A549 (cell line): ENCODE measurements at regions not wholly inside any gene's neighbourhood (a gene's known extent, or its start where the extent isn't known, plus 50 kb on each side); places are given as distances from the start of the nearest gene placed in this dataset.
"Not testable (repeated sequence)": the region's sequence is repeated elsewhere in the genome, so short reads cannot be mapped to it uniquely, and the experiment has no call there.

Source experiments
- ATAC-seq, 2 experiments: fragments of 200-7000 bp in 1 of 2; fragments of >200 bp in 1 of 2; cut with Nextera tagmentation in 1 of 2; cut with Tn5 transposase in 1 of 2; 3 replicates each; pipeline versions ENCODE4 v1.8.0 to v1.9.1; 2018 to 2020; ENCODE audit warnings: mild to moderate bottlenecking in 1 of 2, moderate library complexity in 1 of 2
- CTCF ChIA-PET: fragments of 300-600 bp; sonication (Branson Sonifier 250); formaldehyde crosslinking; extraction: SDS; loops from one replicate; lab custom pipeline; 2021; ENCODE audit warnings: antibody characterized with exemption, inconsistent platforms; lab: Yijun Ruan, JAX
- POLR2A ChIA-PET: fragments of 350-600 bp; formaldehyde crosslinking; extraction: SDS; loops from one replicate; lab custom pipeline; 2021; ENCODE audit warnings: antibody characterized with exemption, inconsistent platforms; lab: Yijun Ruan, JAX
- DNase-seq, 2 experiments: peaks; one replicate each; pipeline versions ENCODE4 v3.0.0 to v3.0.0-alpha.2; 2011 to 2016; ENCODE audit warnings: low read depth in 1 of 2, low spot score in 1 of 2
- FAIRE-seq: peaks from 2 replicates; lab custom pipeline; 2011; peaks lifted over from hg19 to GRCh38; lab: Jason Lieb, UNC
- H3K27ac ChIP-seq, 2 experiments: fragments of >200 bp; sonication (Bioruptor Twin); formaldehyde crosslinking; 3 replicates each; pipeline ENCODE4 v1.5.1; 2016 to 2017
- H3K4me1 ChIP-seq: fragments of >200 bp; sonication (Bioruptor Twin); formaldehyde crosslinking; 3 replicates; pipeline ENCODE4 v1.6.1; 2016
- H3K4me2 ChIP-seq: fragments of >200 bp; sonication (Bioruptor Twin); formaldehyde crosslinking; 3 replicates; pipeline ENCODE4 v1.6.1; 2016
- H3K4me3 ChIP-seq: fragments of >200 bp; sonication (Bioruptor Twin); formaldehyde crosslinking; 3 replicates; pipeline ENCODE4 v1.5.1; 2016
- H3K9me3 ChIP-seq: fragments of >200 bp; sonication (Bioruptor Twin); formaldehyde crosslinking; 3 replicates; pipeline ENCODE4 v1.6.1; 2016
- BCL3 ChIP-seq: fragments of >200 bp; sonication (Bioruptor Twin); formaldehyde crosslinking; IDR thresholded peaks from 3 replicates; pipeline ENCODE4 v1.6.1; 2016
- CEBPB ChIP-seq, 2 experiments: fragments of >200 bp in 1 of 2; sonication (Bioruptor Twin) in 1 of 2; formaldehyde crosslinking in 1 of 2; IDR thresholded peaks; 2 replicates each; pipeline ENCODE4 v1.6.1; 2012 to 2016
- CHD2 ChIP-seq: fragments of 150-350 bp; IDR thresholded peaks from 2 replicates; pipeline ENCODE4 v1.6.1; 2014; ENCODE audit warnings: low read length; ENCODE audit not compliant: partially characterized antibody
- CHD4 ChIP-seq: fragments of 200-600 bp; sonication (generic); IDR thresholded peaks from 2 replicates; pipeline ENCODE4 v1.6.1; 2016; ENCODE audit warnings: antibody characterized with exemption, mild to moderate bottlenecking, borderline replicate concordance
- EHMT2 ChIP-seq: fragments of 200-600 bp; sonication (generic); IDR thresholded peaks from 2 replicates; pipeline ENCODE4 v1.6.1; 2016; ENCODE audit warnings: antibody characterized with exemption, low read depth, mild to moderate bottlenecking, moderate library complexity
- FOSB ChIP-seq: fragments of 250-450 bp; sonication (Bioruptor Pico); IDR thresholded peaks from 2 replicates; pipeline ENCODE4 v1.5.0; 2020; ENCODE audit warnings: mild to moderate bottlenecking, moderate library complexity
- HOXA7 ChIP-seq: fragments of 250-450 bp; sonication (Bioruptor Pico); IDR thresholded peaks from 2 replicates; pipeline ENCODE4 v1.5.0; 2020; ENCODE audit warnings: mild to moderate bottlenecking, moderate library complexity
- MAFK ChIP-seq: fragments of 450-650 bp; IDR thresholded peaks from 2 replicates; pipeline ENCODE4 v1.6.1; 2014; ENCODE audit not compliant: partially characterized antibody
- RAD21 ChIP-seq, 2 experiments: fragments of >200 bp in 1 of 2; sonication (Bioruptor Twin) in 1 of 2; formaldehyde crosslinking in 1 of 2; IDR thresholded peaks in 1 of 2; conservative IDR thresholded peaks in 1 of 2; 2 replicates in 1 of 2; 3 replicates in 1 of 2; pipeline ENCODE4 v1.6.1; 2012 to 2018; ENCODE audit warnings: inconsistent platforms in 1 of 2
- RARB ChIP-seq: fragments of 250-450 bp; sonication (Bioruptor Pico); IDR thresholded peaks from 2 replicates; pipeline ENCODE4 v1.8.0; 2021; ENCODE audit warnings: mild to moderate bottlenecking, moderate library complexity
- RFX5 ChIP-seq: fragments of 450-650 bp; IDR thresholded peaks from 2 replicates; pipeline ENCODE4 v1.7.1; 2014; ENCODE audit warnings: antibody characterized with exemption, mild to moderate bottlenecking, moderate library complexity
- RNF2 ChIP-seq: fragments of 200-600 bp; sonication (generic); IDR thresholded peaks from 2 replicates; pipeline ENCODE4 v1.6.1; 2016; ENCODE audit warnings: low read depth, mild to moderate bottlenecking, antibody characterized with exemption, moderate library complexity, borderline replicate concordance
- TFCP2L1 ChIP-seq: fragments of 250-450 bp; sonication (Bioruptor Pico); IDR thresholded peaks from 2 replicates; pipeline ENCODE4 v1.5.0; 2021; ENCODE audit warnings: mild to moderate bottlenecking
- WGBS: methylation state at CpG from one replicate; pipeline ENCODE4 v1.1.6; 2017; ENCODE audit errors: missing lambda C conversion rate; 5-methylcytosine and 5-hydroxymethylcytosine counted together
- TF ChIP-seq, protein P1 (sequence below): fragments of 200-600 bp; sonication (generic); IDR thresholded peaks from 2 replicates; pipeline ENCODE4 v1.6.1; 2016; ENCODE audit warnings: antibody characterized with exemption, mild to moderate bottlenecking, moderate library complexity
- TF ChIP-seq, protein P2 (sequence below): fragments of >200 bp; sonication (Bioruptor Twin); formaldehyde crosslinking; IDR thresholded peaks from 3 replicates; pipeline ENCODE4 v1.5.1; 2016

- no peak for FAIRE-seq
- H3K4me2 ChIP-seq = no peak overlapping the region
- no peak for DNase-seq
- ATAC-seq = no peak
- ChIA-PET POLR2A (no interaction called here), CTCF (interaction anchor here (2.1 kb wide), 1 partner anchor 8 kb away, joined by 6 read pairs; no protein-coding TSS in a partner anchor)
- H3K4me3 ChIP-seq = no peak overlapping the region
- TF ChIP-seq, protein P1, sequence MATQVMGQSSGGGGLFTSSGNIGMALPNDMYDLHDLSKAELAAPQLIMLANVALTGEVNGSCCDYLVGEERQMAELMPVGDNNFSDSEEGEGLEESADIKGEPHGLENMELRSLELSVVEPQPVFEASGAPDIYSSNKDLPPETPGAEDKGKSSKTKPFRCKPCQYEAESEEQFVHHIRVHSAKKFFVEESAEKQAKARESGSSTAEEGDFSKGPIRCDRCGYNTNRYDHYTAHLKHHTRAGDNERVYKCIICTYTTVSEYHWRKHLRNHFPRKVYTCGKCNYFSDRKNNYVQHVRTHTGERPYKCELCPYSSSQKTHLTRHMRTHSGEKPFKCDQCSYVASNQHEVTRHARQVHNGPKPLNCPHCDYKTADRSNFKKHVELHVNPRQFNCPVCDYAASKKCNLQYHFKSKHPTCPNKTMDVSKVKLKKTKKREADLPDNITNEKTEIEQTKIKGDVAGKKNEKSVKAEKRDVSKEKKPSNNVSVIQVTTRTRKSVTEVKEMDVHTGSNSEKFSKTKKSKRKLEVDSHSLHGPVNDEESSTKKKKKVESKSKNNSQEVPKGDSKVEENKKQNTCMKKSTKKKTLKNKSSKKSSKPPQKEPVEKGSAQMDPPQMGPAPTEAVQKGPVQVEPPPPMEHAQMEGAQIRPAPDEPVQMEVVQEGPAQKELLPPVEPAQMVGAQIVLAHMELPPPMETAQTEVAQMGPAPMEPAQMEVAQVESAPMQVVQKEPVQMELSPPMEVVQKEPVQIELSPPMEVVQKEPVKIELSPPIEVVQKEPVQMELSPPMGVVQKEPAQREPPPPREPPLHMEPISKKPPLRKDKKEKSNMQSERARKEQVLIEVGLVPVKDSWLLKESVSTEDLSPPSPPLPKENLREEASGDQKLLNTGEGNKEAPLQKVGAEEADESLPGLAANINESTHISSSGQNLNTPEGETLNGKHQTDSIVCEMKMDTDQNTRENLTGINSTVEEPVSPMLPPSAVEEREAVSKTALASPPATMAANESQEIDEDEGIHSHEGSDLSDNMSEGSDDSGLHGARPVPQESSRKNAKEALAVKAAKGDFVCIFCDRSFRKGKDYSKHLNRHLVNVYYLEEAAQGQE = no peak
- TF ChIP-seq RARB = no peak
- TF ChIP-seq EHMT2 = no peak
- TF ChIP-seq, protein P2, sequence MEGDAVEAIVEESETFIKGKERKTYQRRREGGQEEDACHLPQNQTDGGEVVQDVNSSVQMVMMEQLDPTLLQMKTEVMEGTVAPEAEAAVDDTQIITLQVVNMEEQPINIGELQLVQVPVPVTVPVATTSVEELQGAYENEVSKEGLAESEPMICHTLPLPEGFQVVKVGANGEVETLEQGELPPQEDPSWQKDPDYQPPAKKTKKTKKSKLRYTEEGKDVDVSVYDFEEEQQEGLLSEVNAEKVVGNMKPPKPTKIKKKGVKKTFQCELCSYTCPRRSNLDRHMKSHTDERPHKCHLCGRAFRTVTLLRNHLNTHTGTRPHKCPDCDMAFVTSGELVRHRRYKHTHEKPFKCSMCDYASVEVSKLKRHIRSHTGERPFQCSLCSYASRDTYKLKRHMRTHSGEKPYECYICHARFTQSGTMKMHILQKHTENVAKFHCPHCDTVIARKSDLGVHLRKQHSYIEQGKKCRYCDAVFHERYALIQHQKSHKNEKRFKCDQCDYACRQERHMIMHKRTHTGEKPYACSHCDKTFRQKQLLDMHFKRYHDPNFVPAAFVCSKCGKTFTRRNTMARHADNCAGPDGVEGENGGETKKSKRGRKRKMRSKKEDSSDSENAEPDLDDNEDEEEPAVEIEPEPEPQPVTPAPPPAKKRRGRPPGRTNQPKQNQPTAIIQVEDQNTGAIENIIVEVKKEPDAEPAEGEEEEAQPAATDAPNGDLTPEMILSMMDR = no peak
- TF ChIP-seq RFX5 = no peak
- no peak for TF ChIP-seq CEBPB (IDR thresholded peaks at IDR 0.05)
- no peak for TF ChIP-seq TFCP2L1
- no peak for TF ChIP-seq CHD4
- TF ChIP-seq MAFK = no peak
- TF ChIP-seq RNF2 = no peak
- TF ChIP-seq RAD21 (conservative IDR thresholded peaks at IDR 0.05 in 1 of 2, IDR thresholded peaks at IDR 0.05 in 1 of 2) = no peak
- no peak for TF ChIP-seq BCL3
- no peak for TF ChIP-seq CHD2
- no peak for TF ChIP-seq HOXA7
- no peak for TF ChIP-seq FOSB (CRISPR knock-in tag)
- H3K4me1 ChIP-seq = 0 out of 3 replicates have a peak, but pooled peaks cover 4% of the 10 kb centered on the region
- no peak overlapping the region for H3K27ac ChIP-seq
- WGBS = 70% methylated on average over 4 of the region's 4 CpGs
- peaks cover 5% of the 10 kb centered on the region; the same call in 1 of the 3 replicates for H3K9me3 ChIP-seq
Observed at GRCh38 chr2:109727929-109728447, 66.1 kb upstream of the RGPD5 start.

DNA sequence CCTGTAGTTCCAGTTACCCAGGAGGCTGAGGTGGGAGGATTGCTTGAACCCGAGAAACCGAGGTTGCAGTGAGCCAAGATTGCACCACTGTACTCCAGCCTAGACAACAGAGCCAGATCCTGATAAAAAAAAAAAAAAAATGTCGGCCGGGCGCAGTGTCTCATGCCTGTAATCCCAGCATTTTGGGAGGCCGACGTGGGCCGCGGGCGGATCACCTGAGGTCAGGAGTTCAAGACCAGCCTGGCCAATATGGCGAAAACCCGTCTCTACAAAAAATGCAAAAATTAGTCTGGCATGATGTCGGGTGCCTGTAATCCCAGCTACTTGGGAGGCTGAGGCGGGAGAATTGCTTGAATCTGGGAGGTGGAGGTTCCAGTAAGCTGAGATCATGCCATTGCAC lies 60.4 kb upstream of the RGPD5 start:
- H3K4me2 ChIP-seq, DNase-seq, H3K27ac ChIP-seq, H3K9me3 ChIP-seq, H3K4me1 ChIP-seq, FAIRE-seq, ATAC-seq, H3K4me3 ChIP-seq: not testable (repeated sequence)
- ChIA-PET POLR2A (interaction anchor here (0.7 kb wide), 1 partner anchor 765 kb away, joined by 6 read pairs; no protein-coding TSS in a partner anchor), CTCF (interaction anchor here (0.6 to 3.7 kb wide), 7 partner anchors 187 to 774 kb away, joined by 3 to 101 read pairs (median 3); no protein-coding TSS in a partner anchor)
- WGBS = 89% methylated on average over 14 of the region's 14 CpGs
